ENCODE measurements at regions not wholly inside any gene's neighbourhood (a gene's known extent, or its start where the extent isn't known, plus 50 kb on each side); places are given as distances from the start of the nearest gene placed in this dataset.

DNA sequence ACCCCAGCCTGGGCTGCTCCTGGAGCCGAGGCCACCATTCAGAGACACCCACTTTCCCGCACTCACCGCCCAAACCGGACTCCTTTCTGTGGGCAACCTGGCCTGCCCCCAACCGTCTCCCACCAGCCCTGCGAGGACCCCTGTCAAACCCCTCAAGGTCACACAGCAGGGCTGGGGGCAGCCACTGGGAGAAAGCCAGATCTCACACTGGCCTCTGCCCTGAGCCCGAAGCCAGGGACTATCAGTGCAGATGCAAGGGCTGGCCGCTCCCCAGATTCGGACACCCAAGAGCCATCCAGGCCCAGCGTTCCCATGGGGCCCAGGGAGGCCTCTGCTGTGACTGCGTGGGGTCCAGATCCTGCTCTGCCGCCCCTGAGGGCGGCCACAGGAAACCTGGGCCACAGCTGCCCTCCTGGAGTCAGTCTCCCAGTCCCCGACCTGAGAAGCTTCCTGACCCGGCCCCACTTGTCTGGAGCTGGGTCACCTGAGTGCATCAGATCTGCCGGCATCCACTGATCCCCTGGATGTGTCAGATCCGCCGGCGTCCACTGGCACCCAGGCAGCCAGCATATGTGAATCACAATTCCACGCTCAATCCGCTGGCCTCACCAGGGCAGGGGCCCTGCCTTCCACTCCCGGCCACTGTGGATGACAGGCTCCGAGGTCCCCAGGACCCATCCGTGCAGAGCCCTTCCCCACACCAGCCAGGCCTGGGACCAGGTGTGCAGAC, 139.7 kb downstream of the BRD1 start:
- no peaks in the 10 kb centered on the region for H3K79me2 ChIP-seq (ENCODE audit: control insufficient read depth, low read length)
- no peak for TF ChIP-seq EZH2phosphoT487 (IDR thresholded peaks at IDR 0.05; ENCODE audit: borderline replicate concordance, low read length)
- H3K4me2 ChIP-seq (ENCODE audit: low read length) = no peak overlapping the region
- no peaks in the 10 kb centered on the region for H3K9me2 ChIP-seq (replicated peaks; ENCODE audit: control insufficient read depth, low read length)
- H3K4me1 ChIP-seq (ENCODE audit: control insufficient read depth, low read length) = no peaks in the 10 kb centered on the region
- H3K4me3 ChIP-seq (ENCODE audit: low read length) = no peak overlapping the region
- H3K27ac ChIP-seq (ENCODE audit: low read depth, low read length) = no peak overlapping the region
- H3K9me3 ChIP-seq (ENCODE audit: control insufficient read depth, insufficient read depth, low read length) = no peaks in the 10 kb centered on the region
- H3K27me3 ChIP-seq (ENCODE audit: control insufficient read depth, low read length) = no peaks in the 10 kb centered on the region
- no peaks in the 10 kb centered on the region for H3K36me3 ChIP-seq (ENCODE audit: control insufficient read depth, low read length)
- no peaks in the 10 kb centered on the region for H4K20me1 ChIP-seq (ENCODE audit: control insufficient read depth, insufficient read depth, low read depth, low read length)
- H3F3A ChIP-seq (ENCODE audit: control insufficient read depth, insufficient read depth) = no peaks in the 10 kb centered on the region

DNA sequence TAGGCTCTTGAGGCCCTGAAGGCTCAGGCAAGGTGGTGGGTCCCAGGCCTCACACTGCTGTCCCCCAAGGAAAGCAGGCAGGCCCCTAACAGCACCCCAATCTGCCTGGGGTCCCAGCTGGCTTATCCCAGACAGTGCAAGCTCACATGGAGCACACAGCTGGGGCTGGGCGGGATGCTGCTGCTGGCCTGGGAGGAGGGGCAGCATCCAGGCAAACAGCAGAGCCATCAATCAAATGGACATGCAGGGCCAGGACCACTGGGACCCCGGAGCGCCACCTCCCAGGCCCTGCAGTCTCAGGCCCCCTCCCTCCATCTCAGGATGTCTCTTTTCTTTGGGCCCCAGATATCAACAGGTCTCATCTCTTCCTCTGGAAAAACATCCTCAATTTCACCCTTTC, 140.3 kb downstream of the BRD1 start:
- H3K79me2 ChIP-seq (ENCODE audit: control insufficient read depth, low read length) = no peaks in the 10 kb centered on the region
- H3K27me3 ChIP-seq (ENCODE audit: control insufficient read depth, low read length) = no peaks in the 10 kb centered on the region
- no peaks in the 10 kb centered on the region for H4K20me1 ChIP-seq (ENCODE audit: control insufficient read depth, insufficient read depth, low read depth, low read length)
- H3K9me2 ChIP-seq (replicated peaks; ENCODE audit: control insufficient read depth, low read length) = no peaks in the 10 kb centered on the region
- no peak overlapping the region for H3K4me2 ChIP-seq (ENCODE audit: low read length)
- TF ChIP-seq, protein P1, sequence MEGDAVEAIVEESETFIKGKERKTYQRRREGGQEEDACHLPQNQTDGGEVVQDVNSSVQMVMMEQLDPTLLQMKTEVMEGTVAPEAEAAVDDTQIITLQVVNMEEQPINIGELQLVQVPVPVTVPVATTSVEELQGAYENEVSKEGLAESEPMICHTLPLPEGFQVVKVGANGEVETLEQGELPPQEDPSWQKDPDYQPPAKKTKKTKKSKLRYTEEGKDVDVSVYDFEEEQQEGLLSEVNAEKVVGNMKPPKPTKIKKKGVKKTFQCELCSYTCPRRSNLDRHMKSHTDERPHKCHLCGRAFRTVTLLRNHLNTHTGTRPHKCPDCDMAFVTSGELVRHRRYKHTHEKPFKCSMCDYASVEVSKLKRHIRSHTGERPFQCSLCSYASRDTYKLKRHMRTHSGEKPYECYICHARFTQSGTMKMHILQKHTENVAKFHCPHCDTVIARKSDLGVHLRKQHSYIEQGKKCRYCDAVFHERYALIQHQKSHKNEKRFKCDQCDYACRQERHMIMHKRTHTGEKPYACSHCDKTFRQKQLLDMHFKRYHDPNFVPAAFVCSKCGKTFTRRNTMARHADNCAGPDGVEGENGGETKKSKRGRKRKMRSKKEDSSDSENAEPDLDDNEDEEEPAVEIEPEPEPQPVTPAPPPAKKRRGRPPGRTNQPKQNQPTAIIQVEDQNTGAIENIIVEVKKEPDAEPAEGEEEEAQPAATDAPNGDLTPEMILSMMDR (IDR thresholded peaks at IDR 0.05; ENCODE audit: low read depth, low read length, poor library complexity, severe bottlenecking) = no peak
- TF ChIP-seq EZH2phosphoT487 (IDR thresholded peaks at IDR 0.05; ENCODE audit: borderline replicate concordance, low read length) = no peak
- no peaks in the 10 kb centered on the region for H3K4me1 ChIP-seq (ENCODE audit: control insufficient read depth, low read length)
- no peaks in the 10 kb centered on the region for H3K36me3 ChIP-seq (ENCODE audit: control insufficient read depth, low read length)
- no peak overlapping the region for H3K27ac ChIP-seq (ENCODE audit: low read depth, low read length)
- H3F3A ChIP-seq (ENCODE audit: control insufficient read depth, insufficient read depth) = no peaks in the 10 kb centered on the region
- H3K9me3 ChIP-seq (ENCODE audit: control insufficient read depth, insufficient read depth, low read length) = no peaks in the 10 kb centered on the region
- H3K4me3 ChIP-seq (ENCODE audit: low read length) = no peak overlapping the region

DNA sequence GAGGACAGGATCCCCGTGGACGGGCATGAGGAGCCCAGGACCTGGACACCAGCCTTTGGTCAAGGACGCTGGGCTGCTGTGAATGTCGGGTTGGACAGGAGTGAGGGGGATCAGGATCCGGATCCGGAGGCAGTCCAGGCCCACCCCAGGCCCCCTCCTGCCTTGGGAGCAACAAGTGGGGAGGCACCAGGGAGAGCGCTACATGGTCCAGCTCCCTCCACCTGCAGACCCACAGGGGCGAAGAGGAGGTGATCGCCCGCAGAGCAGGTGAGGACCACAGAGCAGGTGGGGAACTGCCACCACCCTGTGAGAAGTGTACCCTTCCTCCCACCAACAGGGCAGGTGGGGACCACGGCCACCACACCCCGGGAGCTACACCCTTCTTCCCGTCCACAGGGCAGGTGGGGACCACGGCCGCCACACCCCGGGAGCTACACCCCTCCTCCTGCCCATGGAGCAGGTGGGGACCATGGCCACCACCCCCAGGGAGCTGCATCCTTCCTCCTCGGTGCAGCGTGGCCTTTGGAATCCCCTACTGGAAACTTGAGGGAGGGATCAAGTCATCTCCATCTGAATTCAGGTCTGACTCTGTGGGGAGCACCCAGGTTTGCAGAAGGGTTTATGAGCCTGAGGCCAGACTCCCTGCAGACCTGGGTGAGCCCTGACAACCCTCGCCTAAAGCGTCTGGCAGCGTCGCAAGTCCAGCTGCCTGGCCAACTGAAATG, 141.0 kb downstream of the BRD1 start:
- Histone ChIP-seq H3K9me3 (ENCODE audit: control insufficient read depth, insufficient read depth, low read length) (no peaks in the 10 kb centered on the region), H3F3A (ENCODE audit: control insufficient read depth, insufficient read depth) (no peaks in the 10 kb centered on the region), H3K36me3 (ENCODE audit: control insufficient read depth, low read length) (no peaks in the 10 kb centered on the region), H4K20me1 (ENCODE audit: control insufficient read depth, insufficient read depth, low read depth, low read length) (no peaks in the 10 kb centered on the region), H3K27ac (ENCODE audit: low read depth, low read length) (no peak overlapping the region), H3K79me2 (ENCODE audit: control insufficient read depth, low read length) (no peaks in the 10 kb centered on the region), H3K27me3 (ENCODE audit: control insufficient read depth, low read length) (peaks cover 2% of the 10 kb centered on the region; the same call in 1 of the 2 replicates), H3K9me2 (replicated peaks; ENCODE audit: control insufficient read depth, low read length) (no peaks in the 10 kb centered on the region), H3K4me3 (ENCODE audit: low read length) (no peak overlapping the region), H3K4me1 (ENCODE audit: control insufficient read depth, low read length) (no peaks in the 10 kb centered on the region), H3K4me2 (ENCODE audit: low read length) (no peak overlapping the region)
- TF ChIP-seq, protein P1 (IDR thresholded peaks at IDR 0.05; ENCODE audit: low read depth, low read length, poor library complexity, severe bottlenecking) = no peak
- no peak for TF ChIP-seq EZH2phosphoT487 (IDR thresholded peaks at IDR 0.05; ENCODE audit: borderline replicate concordance, low read length)

DNA sequence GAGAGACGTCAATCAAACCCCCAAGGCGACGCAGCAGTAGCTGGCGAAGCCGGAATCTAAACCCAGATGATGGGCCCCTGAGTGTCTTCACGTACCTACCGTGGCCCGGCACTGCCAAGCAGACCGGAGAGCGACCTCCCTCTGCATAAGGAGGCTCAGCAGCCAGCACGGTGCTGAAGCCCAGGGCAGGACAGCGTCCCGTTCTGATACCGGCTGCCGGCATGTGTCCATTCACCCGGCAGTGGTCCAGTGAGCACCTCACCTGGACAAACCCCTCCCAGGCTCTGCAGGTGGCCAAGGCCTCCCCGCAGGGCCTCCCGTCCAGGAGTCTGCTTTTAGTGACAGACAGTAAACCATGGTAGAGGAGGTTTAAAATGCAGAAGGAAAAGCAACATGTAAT, 142.0 kb downstream of the BRD1 start:
- H3K9me2 ChIP-seq (replicated peaks; ENCODE audit: control insufficient read depth, low read length) = no peaks in the 10 kb centered on the region
- no peak overlapping the region for H3K27ac ChIP-seq (ENCODE audit: low read depth, low read length)
- no peaks in the 10 kb centered on the region for H4K20me1 ChIP-seq (ENCODE audit: control insufficient read depth, insufficient read depth, low read depth, low read length)
- H3K36me3 ChIP-seq (ENCODE audit: control insufficient read depth, low read length) = no peaks in the 10 kb centered on the region
- no peaks in the 10 kb centered on the region for H3K4me1 ChIP-seq (ENCODE audit: control insufficient read depth, low read length)
- H3K79me2 ChIP-seq (ENCODE audit: control insufficient read depth, low read length) = no peaks in the 10 kb centered on the region
- no peak overlapping the region for H3K4me2 ChIP-seq (ENCODE audit: low read length)
- peaks cover 2% of the 10 kb centered on the region; the same call in 1 of the 2 replicates for H3K27me3 ChIP-seq (ENCODE audit: control insufficient read depth, low read length)
- H3K4me3 ChIP-seq (ENCODE audit: low read length) = no peak overlapping the region
- no peaks in the 10 kb centered on the region for H3F3A ChIP-seq (ENCODE audit: control insufficient read depth, insufficient read depth)
- no peak for TF ChIP-seq EZH2phosphoT487 (IDR thresholded peaks at IDR 0.05; ENCODE audit: borderline replicate concordance, low read length)
- TF ChIP-seq, protein P1 (IDR thresholded peaks at IDR 0.05; ENCODE audit: low read depth, low read length, poor library complexity, severe bottlenecking) = no peak
- no peaks in the 10 kb centered on the region for H3K9me3 ChIP-seq (ENCODE audit: control insufficient read depth, insufficient read depth, low read length)
